Type B pancreatic cell (in vitro differentiated cells): ENCODE measurements at regions not wholly inside any gene's neighbourhood (a gene's known extent, or its start where the extent isn't known, plus 50 kb on each side); places are given as distances from the start of the nearest gene placed in this dataset.

Experiments used
- DNase-seq: peaks from one replicate; pipeline ENCODE4 v3.0.0; 2021; ENCODE audit warnings: mixed read lengths; ENCODE audit not compliant: unreplicated experiment; ENCODE audit errors: extremely low spot score
- H3K27ac Mint-ChIP-seq: 2 replicates; pipeline ENCODE4 v1.8.0; 2021; ENCODE audit warnings: mild to moderate bottlenecking, mixed read lengths
- H3K27me3 Mint-ChIP-seq: 2 replicates; pipeline ENCODE4 v1.8.0; 2021; ENCODE audit warnings: mixed read lengths
- H3K36me3 Mint-ChIP-seq: 2 replicates; pipeline ENCODE4 v1.8.0; 2021; ENCODE audit warnings: mixed read lengths
- H3K4me1 Mint-ChIP-seq: one replicate; pipeline ENCODE4 v1.8.0; 2021; ENCODE audit warnings: mixed read lengths; ENCODE audit not compliant: unreplicated experiment
- H3K4me3 Mint-ChIP-seq: 2 replicates; pipeline ENCODE4 v1.8.0; 2021; ENCODE audit warnings: mild to moderate bottlenecking, mixed read lengths
- H3K9me3 Mint-ChIP-seq: 2 replicates; pipeline ENCODE4 v1.8.0; 2021; ENCODE audit warnings: mixed read lengths
- CTCF ChIP-seq: fragments of 200-600 bp; sonication (generic); conservative IDR thresholded peaks from 2 replicates; pipeline ENCODE4 v1.5.0; 2021; ENCODE audit warnings: antibody characterized with exemption, mild to moderate bottlenecking

GRCh38 chrX:5730556-5730955 lies 498.1 kb downstream of the NLGN4X start:
- no peak overlapping the region for H3K27ac Mint-ChIP-seq
- H3K27me3 Mint-ChIP-seq, result no peaks in the 10 kb centered on the region
- no peak for TF ChIP-seq CTCF
- no peak overlapping the region for H3K4me3 Mint-ChIP-seq
- H3K9me3 Mint-ChIP-seq, result peaks cover 3% of the 10 kb centered on the region
- no peaks in the 10 kb centered on the region for H3K4me1 Mint-ChIP-seq
- no peaks in the 10 kb centered on the region for H3K36me3 Mint-ChIP-seq
- no peak for DNase-seq

GRCh38 chrX:5726224-5726623 lies 502.4 kb downstream of the NLGN4X start:
- no peak overlapping the region for H3K4me3 Mint-ChIP-seq
- H3K36me3 Mint-ChIP-seq, result no peaks in the 10 kb centered on the region
- DNase-seq, result no peak
- no peaks in the 10 kb centered on the region for H3K9me3 Mint-ChIP-seq
- TF ChIP-seq CTCF, result no peak
- H3K27me3 Mint-ChIP-seq, result no peaks in the 10 kb centered on the region
- no peaks in the 10 kb centered on the region for H3K4me1 Mint-ChIP-seq
- no peak overlapping the region for H3K27ac Mint-ChIP-seq

GRCh38 chrX:5724123-5724522 lies 504.5 kb downstream of the NLGN4X start:
- no peaks in the 10 kb centered on the region for H3K4me1 Mint-ChIP-seq
- TF ChIP-seq CTCF, result no peak
- H3K27me3 Mint-ChIP-seq, result no peaks in the 10 kb centered on the region
- no peaks in the 10 kb centered on the region for H3K9me3 Mint-ChIP-seq
- H3K36me3 Mint-ChIP-seq, result no peaks in the 10 kb centered on the region
- H3K4me3 Mint-ChIP-seq, result no peak overlapping the region
- DNase-seq, result no peak
- H3K27ac Mint-ChIP-seq, result no peak overlapping the region

GRCh38 chrX:5718651-5719050 lies 510.0 kb downstream of the NLGN4X start:
- Mint-ChIP-seq H3K27ac (no peak overlapping the region), H3K4me3 (no peak overlapping the region), H3K36me3 (no peaks in the 10 kb centered on the region), H3K27me3 (no peaks in the 10 kb centered on the region), H3K4me1 (no peaks in the 10 kb centered on the region), H3K9me3 (no peaks in the 10 kb centered on the region)
- TF ChIP-seq CTCF, result no peak
- DNase-seq, result no peak

- H3K27ac Mint-ChIP-seq, result no peak overlapping the region
- H3K36me3 Mint-ChIP-seq, result no peaks in the 10 kb centered on the region
- no peak for TF ChIP-seq CTCF
- DNase-seq, result no peak
- no peaks in the 10 kb centered on the region for H3K9me3 Mint-ChIP-seq
- no peak overlapping the region for H3K4me3 Mint-ChIP-seq
- no peaks in the 10 kb centered on the region for H3K27me3 Mint-ChIP-seq
- no peaks in the 10 kb centered on the region for H3K4me1 Mint-ChIP-seq
These were observed 512.0 kb downstream of the NLGN4X start for GRCh38 chrX:5716666-5717065.

- Mint-ChIP-seq H3K27ac (no peak overlapping the region), H3K36me3 (no peaks in the 10 kb centered on the region), H3K4me3 (no peak overlapping the region), H3K4me1 (no peaks in the 10 kb centered on the region), H3K27me3 (no peaks in the 10 kb centered on the region), H3K9me3 (peaks cover 5% of the 10 kb centered on the region)
- DNase-seq, result no peak
- TF ChIP-seq CTCF, result no peak
These were observed 520.4 kb downstream of the NLGN4X start for GRCh38 chrX:5708251-5708650.
